ENCODE measurements at regions not wholly inside any gene's neighbourhood (a gene's known extent, or its start where the extent isn't known, plus 50 kb on each side); places are given as distances from the start of the nearest gene placed in this dataset.
"Not testable (repeated sequence)": the region's sequence is repeated elsewhere in the genome, so short reads cannot be mapped to it uniquely, and the experiment has no call there.

DNA sequence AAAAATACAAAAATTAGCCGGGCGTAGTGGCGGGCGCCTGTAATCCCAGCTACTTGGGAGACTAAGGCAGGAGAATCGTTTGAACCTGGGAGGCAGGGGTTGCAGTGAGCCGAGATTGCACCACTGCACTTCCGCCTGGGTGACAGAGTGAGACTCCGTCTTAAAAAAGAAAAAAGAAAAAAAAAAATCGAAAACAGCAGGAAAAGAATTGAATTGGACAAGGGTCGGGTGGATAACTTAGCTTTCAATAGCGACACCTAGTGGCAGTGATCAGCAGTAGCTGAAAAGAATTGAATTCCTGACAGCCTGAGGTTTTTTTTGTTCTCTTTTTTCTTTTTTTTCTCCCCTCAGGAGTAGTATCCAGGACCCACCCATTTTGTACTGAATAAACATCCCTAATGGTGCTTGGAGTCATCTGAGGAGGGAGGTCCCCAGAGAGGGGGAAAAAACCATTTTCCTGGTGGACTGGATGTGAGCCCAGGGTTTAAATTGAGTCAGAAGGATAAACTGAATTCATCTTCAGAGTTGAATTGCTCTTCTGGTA is 55.1 kb downstream of the CYCS start:
- DNase-seq: peak; percentile 31

GRCh38 chr7:25068502-25069213 is 56.4 kb downstream of the CYCS start:
- DNase-seq: no peak

- DNase-seq: no peak
Measured at GRCh38 chr7:25067726-25068501, 57.1 kb downstream of the CYCS start.

GRCh38 chr7:25066253-25066652 is 58.8 kb downstream of the CYCS start:
- no peak for DNase-seq

DNA sequence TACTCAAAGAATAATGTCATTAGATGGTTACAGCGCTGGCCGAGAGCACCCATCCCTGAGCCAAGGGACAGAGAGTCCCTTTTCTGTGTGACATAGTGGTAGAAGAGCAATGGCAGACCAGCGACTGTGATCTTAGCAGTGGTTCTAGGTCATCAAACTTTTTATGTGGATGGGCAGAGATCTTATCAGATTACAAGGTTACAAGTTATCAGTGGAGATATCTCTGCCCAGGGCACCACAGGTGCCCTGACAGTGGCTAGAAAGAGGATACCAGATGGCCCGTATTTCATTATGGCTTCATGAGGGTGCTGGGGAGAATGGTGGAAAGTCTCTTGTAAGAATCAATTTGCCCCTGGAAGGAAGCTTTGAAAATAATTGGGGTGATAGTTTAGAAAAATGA is 62.7 kb downstream of the CYCS start:
- no peak for DNase-seq

GRCh38 chr7:25060487-25061055 is 64.5 kb downstream of the CYCS start:
- no peak for DNase-seq

- no peak for DNase-seq
Measured at GRCh38 chr7:25059576-25059975, 65.5 kb downstream of the CYCS start.

DNA sequence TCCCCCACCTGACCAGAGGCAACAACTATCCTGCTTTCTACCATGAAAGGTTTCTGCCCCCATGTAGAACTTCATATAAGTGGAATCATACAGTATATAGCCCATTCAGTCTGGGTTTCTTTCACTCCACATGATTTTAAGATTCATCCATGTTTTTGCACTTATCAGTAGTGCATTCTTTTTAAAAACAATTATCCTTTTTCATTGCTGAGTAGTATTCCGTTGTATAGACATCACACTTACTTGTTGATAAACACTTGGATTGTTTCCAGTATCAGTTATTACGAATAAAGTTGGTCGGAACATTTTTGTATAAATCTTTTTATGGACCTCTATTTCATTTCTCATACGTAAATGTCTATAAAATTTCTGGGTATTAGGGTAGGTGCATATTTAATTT is 68.7 kb downstream of the CYCS start:
- DNase-seq: no peak

- no peak for DNase-seq
Measured at GRCh38 chr7:25055520-25056220, 69.4 kb downstream of the CYCS start.

DNA sequence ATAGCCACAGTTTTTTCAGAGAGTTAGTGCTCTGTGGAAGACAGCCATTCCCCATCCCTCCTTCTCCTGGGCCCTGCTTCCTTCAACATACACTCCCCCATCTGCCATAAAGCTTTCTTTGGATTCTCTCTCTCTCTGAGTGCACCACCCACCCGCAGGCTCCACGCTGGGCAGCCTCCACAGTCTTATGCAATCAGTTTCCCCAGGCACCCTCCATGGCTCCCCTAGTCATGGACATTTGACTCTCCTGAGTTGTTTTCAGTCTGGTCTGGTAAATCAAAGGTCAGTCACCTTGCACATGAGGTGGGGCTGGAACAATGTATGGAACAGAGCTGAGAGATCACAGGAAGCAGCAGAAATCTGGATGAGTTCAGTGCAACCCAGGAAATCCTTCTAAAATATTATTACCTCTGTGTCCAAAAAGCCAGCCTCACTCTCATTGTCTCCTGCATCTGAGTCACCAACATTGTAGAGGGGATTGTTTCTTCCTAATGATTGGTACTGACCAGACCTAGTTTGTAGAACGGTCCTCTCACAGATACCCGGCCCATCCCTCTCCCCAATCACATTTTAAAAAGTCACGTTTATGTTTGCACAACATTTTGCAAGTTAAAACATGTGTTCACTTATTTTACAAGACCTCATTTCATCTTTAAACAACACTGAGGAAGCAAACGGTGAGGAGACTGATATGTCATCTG is 70.1 kb downstream of the CYCS start:
- no peak for DNase-seq

- no peak for DNase-seq
Measured at GRCh38 chr7:25050223-25050622, 70.2 kb upstream of the OSBPL3 start.

- DNase-seq: no peak
Measured at GRCh38 chr7:25048444-25048834, 68.5 kb upstream of the OSBPL3 start.

DNA sequence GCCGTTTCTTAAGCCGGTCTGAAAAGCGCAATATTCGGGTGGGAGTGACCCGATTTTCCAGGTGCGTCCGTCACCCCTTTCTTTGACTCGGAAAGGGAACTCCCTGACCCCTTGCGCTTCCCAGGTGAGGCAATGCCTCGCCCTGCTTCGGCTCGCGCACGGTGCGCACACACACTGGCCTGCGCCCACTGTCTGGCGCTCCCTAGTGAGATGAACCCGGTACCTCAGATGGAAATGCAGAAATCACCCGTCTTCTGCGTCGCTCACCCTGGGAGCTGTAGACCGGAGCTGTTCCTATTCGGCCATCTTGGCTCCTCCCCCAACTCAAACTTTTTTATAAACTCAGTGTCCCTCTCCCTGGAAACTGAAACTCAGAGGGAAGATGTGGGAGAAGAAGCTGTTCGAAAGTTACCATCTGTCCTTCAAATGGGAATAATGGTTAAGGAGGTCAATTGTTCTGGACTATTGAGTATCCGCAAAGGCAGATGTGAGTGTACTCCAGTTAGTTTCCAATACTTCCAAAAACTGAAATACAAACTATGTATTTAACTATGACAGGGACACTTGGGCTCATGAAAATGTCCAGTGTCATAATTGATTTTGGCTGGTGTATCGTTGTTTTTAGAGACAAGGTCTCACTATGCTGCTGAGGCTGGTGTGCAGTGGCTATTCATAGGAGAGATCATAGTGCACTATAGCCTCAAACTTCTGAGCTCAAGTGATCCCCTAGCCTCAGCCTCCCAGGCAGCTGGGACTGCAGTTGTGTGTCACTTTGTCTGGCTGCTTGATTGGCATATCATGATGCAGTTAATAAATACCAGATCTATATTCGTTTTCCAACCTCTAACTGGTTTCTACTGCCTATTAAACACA is 67.8 kb upstream of the OSBPL3 start:
- not testable (repeated sequence) for DNase-seq

DNA sequence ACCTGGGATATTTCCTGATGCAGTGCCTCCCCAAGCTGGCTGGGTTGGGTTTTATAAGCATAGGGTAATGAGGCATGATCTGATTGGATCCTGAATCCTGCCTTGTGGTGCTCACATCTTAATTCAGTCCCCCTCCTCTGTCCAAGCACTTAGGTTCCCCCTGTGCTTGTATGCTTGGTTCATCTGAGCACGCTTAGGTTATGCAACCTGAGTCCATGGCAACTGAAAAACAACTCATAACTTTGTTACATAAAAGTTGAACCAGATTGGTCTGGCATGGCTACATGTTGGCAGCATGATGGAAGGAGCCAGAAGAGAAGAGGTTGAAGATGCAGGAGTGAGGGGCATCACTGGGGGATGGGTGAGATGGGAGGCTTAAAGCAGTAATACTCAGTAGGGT is 57.3 kb upstream of the OSBPL3 start:
- DNase-seq: no peak

DNA sequence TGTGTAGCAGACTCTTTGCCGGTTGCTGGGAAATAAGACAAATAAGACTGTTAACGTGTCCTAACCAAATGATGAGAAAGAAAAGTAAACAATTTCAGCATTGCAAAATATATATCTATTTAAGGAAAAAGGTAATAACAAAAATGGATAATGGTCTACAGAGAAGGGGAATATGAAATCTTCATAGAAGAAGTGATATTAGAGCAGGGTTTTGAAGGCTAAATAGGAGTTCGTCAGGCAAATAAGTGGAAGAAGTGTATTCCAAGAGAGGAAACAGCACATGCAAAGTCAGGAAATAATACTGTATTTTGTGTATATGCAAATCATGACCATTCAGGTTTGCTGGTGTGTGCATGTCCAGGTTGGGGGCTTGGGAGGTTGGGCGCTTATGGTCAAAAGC is 55.3 kb upstream of the OSBPL3 start:
- DNase-seq: no peak

GRCh38 chr7:25034136-25034535 is 54.2 kb upstream of the OSBPL3 start:
- no peak for DNase-seq

- DNase-seq: no peak
Measured at GRCh38 chr7:25032774-25033743, 53.1 kb upstream of the OSBPL3 start.

GRCh38 chr7:25031432-25031831 is 51.5 kb upstream of the OSBPL3 start:
- DNase-seq: no peak

DNA sequence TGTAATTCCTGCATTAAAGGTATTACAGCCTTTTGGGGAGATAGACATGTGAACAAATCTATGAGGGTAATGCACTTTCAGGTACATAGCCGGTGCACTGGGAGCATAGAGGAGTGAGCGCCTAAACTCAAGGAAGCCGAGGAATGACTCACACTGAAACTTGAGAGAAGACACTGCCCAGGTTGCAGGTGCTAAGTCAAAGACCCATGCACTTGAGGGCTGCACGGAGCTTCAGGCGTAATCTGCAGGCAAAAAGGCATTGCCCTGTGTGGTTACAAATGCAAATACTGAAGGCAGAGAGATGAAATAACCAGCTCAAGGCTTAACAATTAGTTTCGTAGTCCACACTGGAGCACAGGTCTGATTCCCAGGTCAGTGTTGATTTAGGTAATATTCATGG is 51.0 kb upstream of the OSBPL3 start:
- no peak for DNase-seq

Measured in activated CD4-positive, alpha-beta T cell treated with anti-CD3 and anti-CD28 coated beads, Interleukin-2, amount 50 U/mL, for 1 hour (primary cell).